ENCODE measurements at regions not wholly inside any gene's neighbourhood (a gene's known extent, or its start where the extent isn't known, plus 50 kb on each side); places are given as distances from the start of the nearest gene placed in this dataset.
"Not testable (repeated sequence)": the region's sequence is repeated elsewhere in the genome, so short reads cannot be mapped to it uniquely, and the experiment has no call there.

- not testable (repeated sequence) for DNase-seq
These were observed 1371.3 kb upstream of the RAG2 start for GRCh38 chr11:37969336-37969735.

- no peak for DNase-seq
These were observed 1370.1 kb upstream of the RAG2 start for GRCh38 chr11:37968148-37968547.

GRCh38 chr11:37967635-37968034 is 1369.6 kb upstream of the RAG2 start:
- DNase-seq, result no peak

- no peak for DNase-seq
These were observed 1365.4 kb upstream of the RAG2 start for GRCh38 chr11:37963440-37963839.

GRCh38 chr11:37957717-37958116 is 1359.7 kb upstream of the RAG2 start:
- DNase-seq, result no peak

GRCh38 chr11:37951996-37952395 is 1354.0 kb upstream of the RAG2 start:
- DNase-seq, result no peak

- no peak for DNase-seq
These were observed 1350.2 kb upstream of the RAG2 start for GRCh38 chr11:37948258-37948657.

- no peak for DNase-seq
These were observed 1349.8 kb upstream of the RAG2 start for GRCh38 chr11:37947821-37948220.

GRCh38 chr11:37946155-37946766 is 1348.2 kb upstream of the RAG2 start:
- peak; percentile 17 to 19 for DNase-seq

- no peak for DNase-seq
These were observed 1344.0 kb upstream of the RAG2 start for GRCh38 chr11:37942081-37942480.

- no peak for DNase-seq
These were observed 1331.1 kb upstream of the RAG2 start for GRCh38 chr11:37929100-37929653.

GRCh38 chr11:37926772-37927171 is 1328.7 kb upstream of the RAG2 start:
- DNase-seq, result no peak

- DNase-seq, result no peak
These were observed 1318.3 kb upstream of the RAG2 start for GRCh38 chr11:37916331-37916730.

GRCh38 chr11:37914859-37915258 is 1316.8 kb upstream of the RAG2 start:
- DNase-seq, result no peak

- DNase-seq, result no peak
These were observed 1310.1 kb upstream of the RAG2 start for GRCh38 chr11:37908219-37908548.

GRCh38 chr11:37907436-37908218 is 1309.6 kb upstream of the RAG2 start:
- DNase-seq, result no peak

- no peak for DNase-seq
These were observed 1307.8 kb upstream of the RAG2 start for GRCh38 chr11:37905707-37906417.

- DNase-seq, result no peak
These were observed 1298.0 kb upstream of the RAG2 start for GRCh38 chr11:37896016-37896415.

- no peak for DNase-seq
These were observed 1283.7 kb upstream of the RAG2 start for GRCh38 chr11:37881741-37882140.

GRCh38 chr11:37861671-37862070 is 1263.6 kb upstream of the RAG2 start:
- DNase-seq, result no peak

- not testable (repeated sequence) for DNase-seq
These were observed 1260.9 kb upstream of the RAG2 start for GRCh38 chr11:37858806-37859537.

- no peak for DNase-seq
These were observed 1260.4 kb upstream of the RAG2 start for GRCh38 chr11:37858398-37858797.

GRCh38 chr11:37857726-37858125 is 1259.7 kb upstream of the RAG2 start:
- no peak for DNase-seq
